Thyroid gland (tissue), 4 donors: ENCODE measurements at regions not wholly inside any gene's neighbourhood (a gene's known extent, or its start where the extent isn't known, plus 50 kb on each side); places are given as distances from the start of the nearest gene placed in this dataset.

Experiments used
- DNase-seq, 2 donors: peaks; one replicate each; pipeline ENCODE4 v3.0.0-alpha.2; 2019
- H3K27ac ChIP-seq, 3 donors: fragments of 200-600 bp; sonication (generic); 1 replicate in 2 of 3; 2 replicates in 1 of 3; pipeline ENCODE4 v1.5.1; 2016 to 2019; ENCODE audit warnings: mild to moderate bottlenecking in 1 of 3, moderate library complexity in 1 of 3
- H3K27me3 ChIP-seq: fragments of 200-600 bp; sonication (generic); one replicate; pipeline ENCODE4 v1.5.1; 2019
- H3K36me3 ChIP-seq, 2 donors: fragments of 200-600 bp; sonication (generic); one replicate each; pipeline ENCODE4 v1.5.1; 2016 to 2019
- H3K4me1 ChIP-seq, 2 donors: fragments of 200-600 bp; sonication (generic); one replicate each; pipeline ENCODE4 v1.5.1; 2017 to 2019
- H3K4me3 ChIP-seq, 3 donors: fragments of 200-600 bp; sonication (generic); replicated peaks in 1 of 3; 1 replicate in 2 of 3; 2 replicates in 1 of 3; pipeline ENCODE4 v1.5.1; 2016; ENCODE audit warnings: mild to moderate bottlenecking in 1 of 3
- H3K9me3 ChIP-seq: fragments of 200-600 bp; sonication (generic); one replicate; pipeline ENCODE4 v1.5.1; 2017
- POLR2A ChIP-seq, 2 donors: fragments of 450-650 bp; IDR thresholded peaks; one replicate each; pipeline ENCODE4 v1.6.1; 2017; ENCODE audit warnings: antibody characterized with exemption in 2 of 2, mild to moderate bottlenecking in 2 of 2, moderate library complexity in 1 of 2
- WGBS, 2 donors: methylation state at CpG; one replicate each; pipeline ENCODE4 v1.1.5; 2017; 5-methylcytosine and 5-hydroxymethylcytosine counted together
- intact Hi-C: fragments of 100-400 bp; cut with DNase I; formaldehyde crosslinking; loops from one replicate; pipeline ENCODE4 v1.15.1; 2023
- TF ChIP-seq, protein P1 (sequence below), 6 experiments: fragments of 200-600 bp in 3 of 6; fragments of 450-650 bp in 3 of 6; sonication (generic) in 3 of 6; IDR thresholded peaks; one replicate each; pipeline ENCODE4 v1.5.1; 2016 to 2019; ENCODE audit warnings: antibody characterized with exemption in 6 of 6, mild to moderate bottlenecking in 2 of 6, inconsistent platforms in 1 of 6, moderate library complexity in 1 of 6

DNA sequence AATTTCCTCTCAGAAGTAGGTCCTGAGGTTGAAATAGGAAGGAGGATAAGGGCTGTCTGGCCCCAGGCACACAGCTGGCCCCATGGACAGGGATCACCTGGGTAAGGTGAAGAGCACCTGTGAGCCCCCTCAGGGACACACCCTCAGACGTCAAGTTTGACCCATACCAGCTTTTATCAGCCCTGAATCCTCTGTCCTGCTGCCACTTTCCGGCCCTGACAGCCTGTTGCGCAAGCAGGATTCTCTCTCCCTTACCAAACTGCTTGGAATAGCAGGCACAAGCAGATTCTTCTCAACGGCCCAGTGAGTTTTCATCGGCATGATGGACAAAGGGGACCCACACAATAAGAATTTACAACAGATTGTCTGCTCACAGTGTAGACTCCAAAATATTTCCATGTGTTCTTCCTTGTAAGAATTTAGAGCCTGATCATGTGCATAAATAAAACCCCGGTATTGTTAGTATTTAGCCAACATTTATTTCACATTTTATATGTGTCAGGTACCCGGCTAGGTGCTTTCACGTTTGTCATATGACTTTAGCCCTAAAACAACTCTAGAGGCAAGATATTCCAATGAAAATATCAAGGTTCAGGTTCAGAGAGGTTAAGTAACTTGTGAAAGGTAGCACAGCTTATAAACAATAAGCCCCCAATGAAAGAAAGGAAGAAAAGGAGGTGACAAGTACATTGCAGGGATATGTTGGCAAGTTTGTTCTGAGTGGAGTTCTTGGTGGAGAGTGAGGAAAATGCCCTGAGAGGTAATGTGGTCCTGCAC, 107.2 kb upstream of the KIT start:
- TF ChIP-seq, protein P1, sequence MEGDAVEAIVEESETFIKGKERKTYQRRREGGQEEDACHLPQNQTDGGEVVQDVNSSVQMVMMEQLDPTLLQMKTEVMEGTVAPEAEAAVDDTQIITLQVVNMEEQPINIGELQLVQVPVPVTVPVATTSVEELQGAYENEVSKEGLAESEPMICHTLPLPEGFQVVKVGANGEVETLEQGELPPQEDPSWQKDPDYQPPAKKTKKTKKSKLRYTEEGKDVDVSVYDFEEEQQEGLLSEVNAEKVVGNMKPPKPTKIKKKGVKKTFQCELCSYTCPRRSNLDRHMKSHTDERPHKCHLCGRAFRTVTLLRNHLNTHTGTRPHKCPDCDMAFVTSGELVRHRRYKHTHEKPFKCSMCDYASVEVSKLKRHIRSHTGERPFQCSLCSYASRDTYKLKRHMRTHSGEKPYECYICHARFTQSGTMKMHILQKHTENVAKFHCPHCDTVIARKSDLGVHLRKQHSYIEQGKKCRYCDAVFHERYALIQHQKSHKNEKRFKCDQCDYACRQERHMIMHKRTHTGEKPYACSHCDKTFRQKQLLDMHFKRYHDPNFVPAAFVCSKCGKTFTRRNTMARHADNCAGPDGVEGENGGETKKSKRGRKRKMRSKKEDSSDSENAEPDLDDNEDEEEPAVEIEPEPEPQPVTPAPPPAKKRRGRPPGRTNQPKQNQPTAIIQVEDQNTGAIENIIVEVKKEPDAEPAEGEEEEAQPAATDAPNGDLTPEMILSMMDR (IDR thresholded peaks at IDR 0.05), result no peak
- no peak for TF ChIP-seq POLR2A (IDR thresholded peaks at IDR 0.05)
- DNase-seq, result peak; percentile 50 to 66
- intact Hi-C loops, result no loop called here
- H3K4me3 ChIP-seq, result no peak overlapping the region
- no peak overlapping the region for H3K27ac ChIP-seq
- no peaks in the 10 kb centered on the region for H3K27me3 ChIP-seq
- no peaks in the 10 kb centered on the region for H3K9me3 ChIP-seq
- no peaks in the 10 kb centered on the region for H3K4me1 ChIP-seq
- WGBS, 2 donors, result 35 to 40% methylated on average over 8 of the region's 8 CpGs
- no peaks in the 10 kb centered on the region for H3K36me3 ChIP-seq

DNA sequence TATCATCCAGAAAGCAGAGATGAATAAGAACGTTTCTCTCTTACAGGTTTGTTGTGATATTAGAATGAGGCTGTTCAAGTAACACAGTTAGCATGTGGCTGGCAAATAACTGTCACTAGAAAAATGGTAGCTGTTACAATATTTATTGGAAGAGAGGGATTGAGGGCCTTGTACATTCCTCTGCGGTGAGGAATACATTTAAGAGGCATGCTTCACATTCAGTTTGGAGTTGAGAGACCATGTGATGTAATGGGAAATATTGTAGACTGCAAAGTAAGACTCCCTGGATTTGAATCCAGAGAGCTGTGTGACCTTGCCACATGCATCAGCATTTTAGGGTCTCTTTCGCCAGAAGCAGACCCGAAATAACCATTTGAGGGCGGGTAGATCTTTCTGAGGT, 104.8 kb upstream of the KIT start:
- intact Hi-C loops, result no loop called here
- TF ChIP-seq, protein P1 (IDR thresholded peaks at IDR 0.05), result no peak
- no peak for TF ChIP-seq POLR2A (IDR thresholded peaks at IDR 0.05)
- Histone ChIP-seq H3K9me3 (no peaks in the 10 kb centered on the region), H3K27me3 (no peaks in the 10 kb centered on the region), H3K4me3 (no peak overlapping the region), H3K4me1 (no peaks in the 10 kb centered on the region), H3K27ac (no peak overlapping the region), H3K36me3 (no peaks in the 10 kb centered on the region)
- DNase-seq, result no peak
- WGBS, 2 donors, result 81 to 83% methylated on average over 5 of the region's 5 CpGs

DNA sequence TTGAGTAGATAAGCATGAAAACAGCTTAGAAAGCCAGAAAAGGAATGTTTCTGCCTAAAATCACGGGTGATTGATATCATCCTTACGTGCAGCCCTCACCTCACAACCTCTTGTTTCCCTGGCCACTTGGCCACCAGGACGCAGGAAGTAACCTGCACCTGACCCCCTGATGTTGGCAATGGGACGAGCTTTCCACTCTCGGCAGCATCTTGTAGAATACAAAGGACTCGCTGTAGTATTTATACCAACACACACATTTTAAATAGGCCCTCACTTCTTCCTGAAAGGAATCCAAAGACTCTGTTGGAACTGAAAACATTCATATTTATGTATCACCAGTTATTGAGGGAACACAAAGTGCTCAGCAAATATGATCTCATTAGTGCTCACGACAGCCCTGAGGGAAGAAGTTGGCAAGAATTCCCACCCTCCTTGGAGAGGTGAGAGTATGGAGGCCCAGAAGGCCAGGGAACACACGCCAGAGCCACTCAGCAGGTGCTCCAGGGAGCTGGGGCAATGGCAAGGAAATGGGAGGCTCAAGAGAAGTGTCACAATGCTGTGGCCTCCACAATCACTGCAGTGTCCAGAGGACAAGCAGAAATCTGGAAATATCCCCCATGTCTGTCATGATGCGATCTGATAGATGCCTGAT, 103.3 kb upstream of the KIT start:
- WGBS, 2 donors, result 78 to 80% methylated on average over 9 of the region's 9 CpGs
- DNase-seq, result no peak
- no peaks in the 10 kb centered on the region for H3K9me3 ChIP-seq
- H3K4me3 ChIP-seq, result no peak overlapping the region
- TF ChIP-seq POLR2A (IDR thresholded peaks at IDR 0.05), result no peak
- TF ChIP-seq, protein P1 (IDR thresholded peaks at IDR 0.05), result no peak
- no peaks in the 10 kb centered on the region for H3K27me3 ChIP-seq
- no peaks in the 10 kb centered on the region for H3K36me3 ChIP-seq
- intact Hi-C loops, result no loop called here
- no peaks in the 10 kb centered on the region for H3K4me1 ChIP-seq
- no peak overlapping the region for H3K27ac ChIP-seq

DNA sequence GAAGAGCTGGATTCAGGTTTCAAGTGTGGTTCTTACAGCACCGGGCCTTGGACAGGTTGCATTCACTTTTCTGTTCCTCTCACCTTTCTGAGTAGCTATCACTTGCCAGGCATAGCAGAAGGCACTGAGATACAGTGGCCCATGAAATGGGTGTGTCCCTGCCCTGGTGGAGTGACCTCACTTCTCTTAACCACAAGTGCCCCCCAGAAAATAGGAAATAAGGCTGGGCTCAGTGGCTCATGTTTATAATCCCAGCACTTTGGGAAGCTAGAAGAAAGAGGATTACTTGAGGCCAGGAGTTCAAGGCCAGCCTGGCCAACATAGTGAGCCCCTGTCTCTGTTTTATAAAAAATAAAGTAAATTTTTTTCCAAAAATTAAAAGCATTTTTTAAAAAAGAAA, 101.7 kb upstream of the KIT start:
- Histone ChIP-seq H3K27ac (no peak overlapping the region), H3K27me3 (no peaks in the 10 kb centered on the region), H3K9me3 (no peaks in the 10 kb centered on the region), H3K4me3 (no peak overlapping the region), H3K36me3 (no peaks in the 10 kb centered on the region), H3K4me1 (no peaks in the 10 kb centered on the region)
- 71% methylated on average over 1 of the region's 1 CpG for WGBS, 2 donors
- TF ChIP-seq, protein P1 (IDR thresholded peaks at IDR 0.05), result no peak
- no peak for TF ChIP-seq POLR2A (IDR thresholded peaks at IDR 0.05)
- intact Hi-C loops, result no loop called here
- DNase-seq, result no peak

DNA sequence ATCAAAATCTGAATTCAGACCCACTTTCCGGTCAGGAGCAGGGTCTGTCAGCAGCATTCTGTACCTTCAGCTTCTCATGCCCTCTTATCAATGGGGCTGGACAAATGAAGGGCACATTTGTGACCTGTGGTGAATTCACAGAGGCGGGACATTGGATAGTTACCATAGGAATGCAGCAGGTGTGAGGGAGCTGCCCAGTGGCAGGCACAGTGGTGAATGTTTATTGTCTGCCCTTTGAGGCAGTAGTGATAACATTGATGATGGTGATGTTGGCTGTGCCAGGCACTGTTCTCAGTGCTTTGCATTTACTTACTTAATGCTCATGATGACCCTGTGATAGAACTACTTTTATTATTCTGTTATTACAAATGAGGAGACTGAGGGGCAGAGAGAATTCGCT, 101.2 kb upstream of the KIT start:
- Histone ChIP-seq H3K4me3 (no peak overlapping the region), H3K4me1 (no peaks in the 10 kb centered on the region), H3K9me3 (no peaks in the 10 kb centered on the region), H3K36me3 (no peaks in the 10 kb centered on the region), H3K27ac (no peak overlapping the region), H3K27me3 (no peaks in the 10 kb centered on the region)
- no peak for TF ChIP-seq POLR2A (IDR thresholded peaks at IDR 0.05)
- TF ChIP-seq, protein P1 (IDR thresholded peaks at IDR 0.05), result no peak
- WGBS, 2 donors, result 91 to 96% methylated on average over 3 of the region's 3 CpGs
- intact Hi-C loops, result no loop called here
- no peak for DNase-seq
